H9 (cell line): ENCODE measurements at regions not wholly inside any gene's neighbourhood (a gene's known extent, or its start where the extent isn't known, plus 50 kb on each side); places are given as distances from the start of the nearest gene placed in this dataset.

Source experiments
- DNase-seq: peaks from one replicate; pipeline ENCODE4 v3.0.0-alpha.2; 2017
- H2AFZ ChIP-seq: one replicate; pipeline ENCODE4 v1.6.1; 2013; ENCODE audit warnings: mild to moderate bottlenecking, low read length, control low read depth, moderate library complexity
- H2AK5ac ChIP-seq: 2 replicates; pipeline ENCODE4 v1.6.1; 2013; ENCODE audit warnings: low read length, control low read depth, mixed read lengths; ENCODE audit not compliant: insufficient read length
- H2BK120ac ChIP-seq: one replicate; pipeline ENCODE4 v1.6.1; 2013; ENCODE audit warnings: low read depth, mild to moderate bottlenecking, low read length, control low read depth, inconsistent platforms; ENCODE audit not compliant: poor library complexity, severe bottlenecking
- H2BK12ac ChIP-seq: 2 replicates; pipeline ENCODE4 v1.6.1; 2013; ENCODE audit warnings: low read length, control low read depth, mixed read lengths, low read depth; ENCODE audit not compliant: insufficient read length
- H2BK15ac ChIP-seq: 2 replicates; pipeline ENCODE4 v1.6.1; 2013; ENCODE audit warnings: low read depth, low read length, control low read depth
- H2BK20ac ChIP-seq: one replicate; pipeline ENCODE4 v1.6.1; 2013; ENCODE audit warnings: low read depth, mild to moderate bottlenecking, low read length, control low read depth, inconsistent platforms; ENCODE audit not compliant: poor library complexity, severe bottlenecking
- H2BK5ac ChIP-seq: 2 replicates; pipeline ENCODE4 v1.6.1; 2013; ENCODE audit warnings: low read length, control low read depth, mixed read lengths; ENCODE audit not compliant: insufficient read length
- H3K14ac ChIP-seq: 2 replicates; pipeline ENCODE4 v1.6.1; 2013; ENCODE audit warnings: low read length, control low read depth; ENCODE audit not compliant: insufficient read depth
- H3K18ac ChIP-seq: 2 replicates; pipeline ENCODE4 v1.6.1; 2013; ENCODE audit warnings: low read depth, mild to moderate bottlenecking, mixed read lengths, low read length, control low read depth; ENCODE audit not compliant: insufficient read length
- H3K23ac ChIP-seq: 2 replicates; pipeline ENCODE4 v1.6.1; 2013; ENCODE audit warnings: low read length, control low read depth, mixed read lengths, low read depth; ENCODE audit not compliant: insufficient read length
- H3K23me2 ChIP-seq: 2 replicates; pipeline ENCODE4 v1.6.1; 2013; ENCODE audit warnings: low read depth, mild to moderate bottlenecking, mixed read lengths, low read length, control low read depth; ENCODE audit not compliant: insufficient read length, poor library complexity, severe bottlenecking
- H3K27ac ChIP-seq: 2 replicates; pipeline ENCODE4 v1.5.1; 2013; ENCODE audit warnings: low read length, control low read depth, mixed read lengths, low read depth; ENCODE audit not compliant: insufficient read length
- H3K27me3 ChIP-seq: 2 replicates; pipeline ENCODE4 v1.6.1; 2013; ENCODE audit warnings: low read length, control low read depth, inconsistent platforms; ENCODE audit not compliant: insufficient read depth
- H3K4ac ChIP-seq: 2 replicates; pipeline ENCODE4 v1.6.1; 2013; ENCODE audit warnings: low read depth, mild to moderate bottlenecking, control low read depth, inconsistent platforms, low read length, moderate library complexity
- H3K4me1 ChIP-seq: 2 replicates; pipeline ENCODE4 v1.6.1; 2013; ENCODE audit warnings: low read length, control low read depth, inconsistent platforms; ENCODE audit not compliant: insufficient read depth
- H3K4me2 ChIP-seq: 2 replicates; pipeline ENCODE4 v1.6.1; 2013; ENCODE audit warnings: low read length, control low read depth, mixed read lengths; ENCODE audit not compliant: insufficient read length, insufficient read depth
- H3K56ac ChIP-seq: 2 replicates; pipeline ENCODE4 v1.6.1; 2013; ENCODE audit warnings: low read depth, mild to moderate bottlenecking, mixed read lengths, low read length, control low read depth; ENCODE audit not compliant: insufficient read length
- H3K79me1 ChIP-seq: 2 replicates; pipeline ENCODE4 v1.6.1; 2013; ENCODE audit warnings: low read depth, mild to moderate bottlenecking, moderate library complexity, low read length, control low read depth, inconsistent platforms; ENCODE audit not compliant: insufficient read depth, poor library complexity, severe bottlenecking
- H3K79me2 ChIP-seq: 2 replicates; pipeline ENCODE4 v1.6.1; 2013; ENCODE audit warnings: low read length, control low read depth, inconsistent platforms; ENCODE audit not compliant: insufficient read depth
- H3K9ac ChIP-seq: 2 replicates; pipeline ENCODE4 v1.6.1; 2013; ENCODE audit warnings: low read length, control low read depth, mixed read lengths; ENCODE audit not compliant: insufficient read length; ENCODE audit errors: extremely low read depth
- H3K9me3 ChIP-seq: one replicate; pipeline ENCODE4 v1.6.1; 2013; ENCODE audit warnings: low read depth, low read length, inconsistent platforms; ENCODE audit not compliant: control insufficient read depth
- H3T11ph ChIP-seq: one replicate; pipeline ENCODE4 v1.6.1; 2013; ENCODE audit warnings: mild to moderate bottlenecking, low read length, control low read depth, inconsistent platforms
- H4K20me1 ChIP-seq: one replicate; pipeline ENCODE4 v1.6.1; 2013; ENCODE audit not compliant: control insufficient read depth, insufficient read length, insufficient read depth
- H4K5ac ChIP-seq: 2 replicates; pipeline ENCODE4 v1.6.1; 2013; ENCODE audit warnings: low read depth, mild to moderate bottlenecking, mixed read lengths, low read length, control low read depth; ENCODE audit not compliant: insufficient read length
- H4K8ac ChIP-seq: replicated peaks from 2 replicates; pipeline ENCODE4 v1.6.1; 2013; ENCODE audit warnings: low read length, control low read depth, mixed read lengths, low read depth; ENCODE audit not compliant: insufficient read length
- H4K91ac ChIP-seq: 2 replicates; pipeline ENCODE4 v1.6.1; 2013; ENCODE audit warnings: low read depth, mild to moderate bottlenecking, moderate library complexity, mixed read lengths, low read length, control low read depth; ENCODE audit not compliant: insufficient read length
- H3K27ac Mint-ChIP-seq, 3 experiments: 2 replicates in 2 of 3; 3 replicates in 1 of 3; pipeline ENCODE4 v1.8.0; 2020 to 2021; ENCODE audit warnings: mixed read lengths in 3 of 3, mild to moderate bottlenecking in 1 of 3, moderate library complexity in 1 of 3
- H3K27me3 Mint-ChIP-seq: 2 replicates; pipeline ENCODE4 v1.8.0; 2021; ENCODE audit warnings: low read depth, mild to moderate bottlenecking, moderate library complexity, mixed read lengths
- H3K36me3 Mint-ChIP-seq, 3 experiments: 2 replicates in 2 of 3; 3 replicates in 1 of 3; pipeline ENCODE4 v1.8.0; 2020 to 2021; ENCODE audit warnings: low read depth in 3 of 3, mixed read lengths in 3 of 3; ENCODE audit not compliant: insufficient read depth in 1 of 3
- H3K4me1 Mint-ChIP-seq, 2 experiments: 2 replicates each; pipeline ENCODE4 v1.8.0; 2020; ENCODE audit warnings: mixed read lengths in 2 of 2
- H3K4me3 Mint-ChIP-seq, 2 experiments: 2 replicates in 1 of 2; 3 replicates in 1 of 2; pipeline ENCODE4 v1.8.0; 2020 to 2021; ENCODE audit warnings: mild to moderate bottlenecking in 2 of 2, mixed read lengths in 2 of 2, moderate library complexity in 1 of 2
- H3K9me3 Mint-ChIP-seq, 2 experiments: 2 replicates in 1 of 2; 3 replicates in 1 of 2; pipeline ENCODE4 v1.8.0; 2020; ENCODE audit warnings: mild to moderate bottlenecking in 2 of 2, mixed read lengths in 2 of 2, moderate library complexity in 1 of 2
- CTCF ChIP-seq: fragments of 200-600 bp; sonication (generic); conservative IDR thresholded peaks from 3 replicates; pipeline ENCODE4 v1.8.0; 2021; ENCODE audit warnings: antibody characterized with exemption, mild to moderate bottlenecking
- WGBS: extraction: QIAGEN DNeasy Blood & Tissue Kit; methylation state at CpG from one replicate; pipeline ENCODE4 v1.1.7; 2013; ENCODE audit warnings: missing lambda C conversion rate, low lambda C conversion rate, mixed read lengths; ENCODE audit not compliant: insufficient read length; ENCODE audit errors: extremely low coverage; 5-methylcytosine and 5-hydroxymethylcytosine counted together

GRCh38 chr1:4172644-4173599 lies 272.9 kb upstream of the C1orf174 start:
- no peaks in the 10 kb centered on the region for H3K23me2 ChIP-seq
- H4K8ac ChIP-seq: no peak overlapping the region
- H3K56ac ChIP-seq: no peak overlapping the region
- no peak overlapping the region for H2BK120ac ChIP-seq
- H3K4ac ChIP-seq: no peak overlapping the region
- DNase-seq: peak; percentile 30
- no peak overlapping the region for H3K18ac ChIP-seq
- no peak overlapping the region for H2BK12ac ChIP-seq
- H2BK20ac ChIP-seq: no peak overlapping the region
- no peak overlapping the region for H3T11ph ChIP-seq
- H4K5ac ChIP-seq: no peak overlapping the region
- Mint-ChIP-seq H3K4me3 (no peak overlapping the region; a peak in 1 of 5 replicates), H3K36me3 (peaks cover 0 to 7% (median 2%) of the 10 kb centered on the region in 3 experiments; a peak in 3 of 7 replicates), H3K9me3 (peaks cover 0 to 3% of the 10 kb centered on the region in 2 experiments; a peak in 1 of 5 replicates), H3K27ac (no peak overlapping the region), H3K4me1 (peaks cover 44 to 52% of the 10 kb centered on the region in 2 experiments), H3K27me3 (peaks cover 20% of the 10 kb centered on the region)
- H3K9me3 ChIP-seq: no peaks in the 10 kb centered on the region
- no peak overlapping the region for H2BK5ac ChIP-seq
- no peaks in the 10 kb centered on the region for H3K27me3 ChIP-seq
- H3K27ac ChIP-seq: no peak overlapping the region
- no peak overlapping the region for H3K9ac ChIP-seq
- no CpG with 5 or more reads among the region's 16 CpGs for WGBS
- no peak overlapping the region for H4K91ac ChIP-seq
- H2AK5ac ChIP-seq: no peak overlapping the region
- no peak overlapping the region for H3K23ac ChIP-seq
- no peaks in the 10 kb centered on the region for H4K20me1 ChIP-seq
- H2AFZ ChIP-seq: no peak overlapping the region
- no peak overlapping the region for H3K14ac ChIP-seq
- no peaks in the 10 kb centered on the region for H3K79me2 ChIP-seq
- H3K4me2 ChIP-seq: no peak overlapping the region
- peak; percentile 33; the same call in 1 of the 3 replicates for TF ChIP-seq CTCF
- H3K4me1 ChIP-seq: peaks cover 4% of the 10 kb centered on the region; the same call in 1 of the 2 replicates
- H3K79me1 ChIP-seq: no peaks in the 10 kb centered on the region
- no peak overlapping the region for H2BK15ac ChIP-seq
